ENCODE measurements at regions not wholly inside any gene's neighbourhood (a gene's known extent, or its start where the extent isn't known, plus 50 kb on each side); places are given as distances from the start of the nearest gene placed in this dataset.
"Not testable (repeated sequence)": the region's sequence is repeated elsewhere in the genome, so short reads cannot be mapped to it uniquely, and the experiment has no call there.

GRCh38 chr6:51154925-51155324, 336.3 kb downstream of the TFAP2B start:
- not testable (repeated sequence) for DNase-seq

- DNase-seq = not testable (repeated sequence)
These were observed 340.6 kb downstream of the TFAP2B start for GRCh38 chr6:51159260-51159659.

- DNase-seq = no peak
These were observed 343.1 kb downstream of the TFAP2B start for GRCh38 chr6:51161752-51162151.

GRCh38 chr6:51163843-51164529, 345.3 kb downstream of the TFAP2B start:
- no peak for DNase-seq

- no peak for DNase-seq
These were observed 348.2 kb downstream of the TFAP2B start for GRCh38 chr6:51166914-51167313.

GRCh38 chr6:51167468-51167867, 348.8 kb downstream of the TFAP2B start:
- DNase-seq = no peak

GRCh38 chr6:51182827-51183226, 364.2 kb downstream of the TFAP2B start:
- no peak for DNase-seq

- DNase-seq = no peak
These were observed 365.4 kb downstream of the TFAP2B start for GRCh38 chr6:51184046-51184445.

- not testable (repeated sequence) for DNase-seq
These were observed 374.5 kb downstream of the TFAP2B start for GRCh38 chr6:51193163-51193562.

- DNase-seq = no peak
These were observed 380.5 kb downstream of the TFAP2B start for GRCh38 chr6:51199105-51199552.

- no peak for DNase-seq
These were observed 381.1 kb downstream of the TFAP2B start for GRCh38 chr6:51199733-51200260.

GRCh38 chr6:51200676-51201075, 382.0 kb downstream of the TFAP2B start:
- no peak for DNase-seq

- DNase-seq = not testable (repeated sequence)
These were observed 384.0 kb downstream of the TFAP2B start for GRCh38 chr6:51202653-51203052.

- DNase-seq = no peak
These were observed 384.8 kb downstream of the TFAP2B start for GRCh38 chr6:51203504-51203903.

- not testable (repeated sequence) for DNase-seq
These were observed 388.0 kb downstream of the TFAP2B start for GRCh38 chr6:51206686-51207085.

- no peak for DNase-seq
These were observed 391.0 kb downstream of the TFAP2B start for GRCh38 chr6:51209651-51210050.

- DNase-seq = no peak
These were observed 395.1 kb downstream of the TFAP2B start for GRCh38 chr6:51213811-51214210.

- DNase-seq = no peak
These were observed 395.8 kb downstream of the TFAP2B start for GRCh38 chr6:51214442-51214841.

- DNase-seq = no peak
These were observed 399.5 kb downstream of the TFAP2B start for GRCh38 chr6:51218181-51218580.

- not testable (repeated sequence) for DNase-seq
These were observed 406.0 kb downstream of the TFAP2B start for GRCh38 chr6:51224580-51225240.

- DNase-seq = no peak
These were observed 422.7 kb downstream of the TFAP2B start for GRCh38 chr6:51241376-51241775.

- DNase-seq = no peak
These were observed 431.1 kb downstream of the TFAP2B start for GRCh38 chr6:51249798-51250197.

GRCh38 chr6:51250317-51250716, 431.6 kb downstream of the TFAP2B start:
- DNase-seq = no peak

- DNase-seq = no peak
These were observed 439.3 kb downstream of the TFAP2B start for GRCh38 chr6:51257938-51258337.
